Tibial artery (tissue), 4 donors: ENCODE measurements at regions not wholly inside any gene's neighbourhood (a gene's known extent, or its start where the extent isn't known, plus 50 kb on each side); places are given as distances from the start of the nearest gene placed in this dataset.

Experiments
- DNase-seq, 2 donors: peaks; one replicate each; pipeline ENCODE4 v3.0.0-alpha.2; 2019
- H3K27ac ChIP-seq, 2 donors: fragments of 200-600 bp; sonication (generic) in 1 of 2; 1 replicate in 1 of 2; 2 replicates in 1 of 2; pipeline ENCODE4 v1.5.1; 2018 to 2019; ENCODE audit warnings: mild to moderate bottlenecking in 1 of 2
- H3K27me3 ChIP-seq, 2 donors: fragments of 200-600 bp; sonication (generic) in 1 of 2; one replicate each; pipeline versions ENCODE4 v1.5.1 to v1.6.0; 2016 to 2019
- H3K36me3 ChIP-seq, 3 donors: fragments of 200-600 bp; sonication (generic) in 2 of 3; one replicate each; pipeline ENCODE4 v1.5.1; 2016 to 2019; ENCODE audit warnings: mild to moderate bottlenecking in 2 of 3
- H3K4me1 ChIP-seq, 4 donors: fragments of 200-600 bp; sonication (generic) in 2 of 4; 1 replicate in 3 of 4; 2 replicates in 1 of 4; pipeline ENCODE4 v1.5.1; 2016 to 2019
- H3K4me3 ChIP-seq, 2 donors: fragments of 200-600 bp; sonication (generic) in 1 of 2; 1 replicate in 1 of 2; 2 replicates in 1 of 2; pipeline ENCODE4 v1.5.1; 2018 to 2019; ENCODE audit warnings: mild to moderate bottlenecking in 2 of 2
- H3K9me3 ChIP-seq, 3 donors: fragments of 200-600 bp; sonication (generic) in 1 of 3; one replicate each; pipeline ENCODE4 v1.5.1; 2016 to 2019
- CTCF ChIP-seq, 2 experiments: fragments of 200-600 bp in 1 of 2; fragments of 450-650 bp in 1 of 2; IDR thresholded peaks; one replicate each; pipeline ENCODE4 v1.5.1; 2017 to 2019; ENCODE audit warnings: antibody characterized with exemption in 2 of 2, mild to moderate bottlenecking in 1 of 2, moderate library complexity in 1 of 2
- intact Hi-C: fragments of 100-400 bp; cut with DNase I; formaldehyde crosslinking; loops from one replicate; pipeline ENCODE4 v1.15.0; 2023; ENCODE audit warnings: low total_unique reads

- H3K4me3 ChIP-seq = no peak overlapping the region
- intact Hi-C loops = no loop called here
- no peak for DNase-seq
- no peak for TF ChIP-seq CTCF (IDR thresholded peaks at IDR 0.05)
- H3K27ac ChIP-seq = no peak overlapping the region
- H3K4me1 ChIP-seq = no peaks in the 10 kb centered on the region
- H3K9me3 ChIP-seq = no peaks in the 10 kb centered on the region
- H3K36me3 ChIP-seq = no peaks in the 10 kb centered on the region
- H3K27me3 ChIP-seq = peaks cover 0 to 3% of the 10 kb centered on the region in 2 donors
These were observed 114.3 kb downstream of the SNAPC1 start for GRCh38 chr14:61876362-61877034.

- TF ChIP-seq CTCF (IDR thresholded peaks at IDR 0.05) = no peak
- no peak overlapping the region for H3K4me3 ChIP-seq
- H3K36me3 ChIP-seq = no peaks in the 10 kb centered on the region
- H3K27ac ChIP-seq = no peak overlapping the region
- intact Hi-C loops = no loop called here
- H3K9me3 ChIP-seq = no peaks in the 10 kb centered on the region
- H3K27me3 ChIP-seq = peaks cover 0 to 3% of the 10 kb centered on the region in 2 donors
- no peak for DNase-seq
- no peaks in the 10 kb centered on the region for H3K4me1 ChIP-seq
These were observed 114.8 kb downstream of the SNAPC1 start for GRCh38 chr14:61877035-61877390.

- no peaks in the 10 kb centered on the region for H3K4me1 ChIP-seq
- DNase-seq = no peak
- H3K27me3 ChIP-seq = peaks cover 0 to 3% of the 10 kb centered on the region in 2 donors
- TF ChIP-seq CTCF (IDR thresholded peaks at IDR 0.05) = no peak
- intact Hi-C loops = no loop called here
- no peaks in the 10 kb centered on the region for H3K9me3 ChIP-seq
- no peak overlapping the region for H3K27ac ChIP-seq
- H3K4me3 ChIP-seq = no peak overlapping the region
- no peaks in the 10 kb centered on the region for H3K36me3 ChIP-seq
These were observed 115.5 kb downstream of the SNAPC1 start for GRCh38 chr14:61877768-61878167.

- H3K9me3 ChIP-seq = no peaks in the 10 kb centered on the region
- H3K27me3 ChIP-seq = peaks cover 0 to 3% of the 10 kb centered on the region in 2 donors
- intact Hi-C loops = no loop called here
- no peak for TF ChIP-seq CTCF (IDR thresholded peaks at IDR 0.05)
- no peaks in the 10 kb centered on the region for H3K36me3 ChIP-seq
- no peaks in the 10 kb centered on the region for H3K4me1 ChIP-seq
- no peak overlapping the region for H3K4me3 ChIP-seq
- no peak overlapping the region for H3K27ac ChIP-seq
- DNase-seq = no peak
These were observed 116.7 kb downstream of the SNAPC1 start for GRCh38 chr14:61878931-61879330.

- intact Hi-C loops = no loop called here
- no peak overlapping the region for H3K4me3 ChIP-seq
- H3K4me1 ChIP-seq = no peaks in the 10 kb centered on the region
- H3K27ac ChIP-seq = no peak overlapping the region
- DNase-seq = no peak
- H3K27me3 ChIP-seq = peaks cover 0 to 3% of the 10 kb centered on the region in 2 donors
- H3K36me3 ChIP-seq = no peaks in the 10 kb centered on the region
- TF ChIP-seq CTCF (IDR thresholded peaks at IDR 0.05) = no peak
- no peaks in the 10 kb centered on the region for H3K9me3 ChIP-seq
These were observed 118.8 kb downstream of the SNAPC1 start for GRCh38 chr14:61881046-61881445.

GRCh38 chr14:61884711-61885110, 122.5 kb downstream of the SNAPC1 start:
- no peak for TF ChIP-seq CTCF (IDR thresholded peaks at IDR 0.05)
- no peaks in the 10 kb centered on the region for H3K36me3 ChIP-seq
- H3K27ac ChIP-seq = no peak overlapping the region
- no peaks in the 10 kb centered on the region for H3K9me3 ChIP-seq
- intact Hi-C loops = no loop called here
- DNase-seq = no peak
- H3K27me3 ChIP-seq = no peaks in the 10 kb centered on the region
- no peaks in the 10 kb centered on the region for H3K4me1 ChIP-seq
- no peak overlapping the region for H3K4me3 ChIP-seq
